ENCODE measurements at regions not wholly inside any gene's neighbourhood (a gene's known extent, or its start where the extent isn't known, plus 50 kb on each side); places are given as distances from the start of the nearest gene placed in this dataset.
"Not testable (repeated sequence)": the region's sequence is repeated elsewhere in the genome, so short reads cannot be mapped to it uniquely, and the experiment has no call there.

GRCh38 chrX:131831185-131831520 lies 191.9 kb upstream of the STK26 start:
- DNase-seq, result no peak

GRCh38 chrX:131836161-131836560 lies 186.9 kb upstream of the STK26 start:
- no peak for DNase-seq

GRCh38 chrX:131837325-131837724 lies 185.8 kb upstream of the STK26 start:
- no peak for DNase-seq

- DNase-seq, result no peak
Measured at GRCh38 chrX:131840799-131841495, 182.2 kb upstream of the STK26 start.

- peak; percentile 2 for DNase-seq
Measured at GRCh38 chrX:131841496-131842437, 181.3 kb upstream of the STK26 start.

GRCh38 chrX:131843987-131844386 lies 179.1 kb upstream of the STK26 start:
- no peak for DNase-seq

- no peak for DNase-seq
Measured at GRCh38 chrX:131845201-131845600, 177.9 kb upstream of the STK26 start.

- no peak for DNase-seq
Measured at GRCh38 chrX:131845771-131846170, 177.3 kb upstream of the STK26 start.

- not testable (repeated sequence) for DNase-seq
Measured at GRCh38 chrX:131850964-131851363, 172.1 kb upstream of the STK26 start.

- no peak for DNase-seq
Measured at GRCh38 chrX:131853440-131853839, 169.7 kb upstream of the STK26 start.

- DNase-seq, result no peak
Measured at GRCh38 chrX:131854581-131854980, 168.5 kb upstream of the STK26 start.

- DNase-seq, result no peak
Measured at GRCh38 chrX:131861088-131861787, 161.9 kb upstream of the STK26 start.

GRCh38 chrX:131862321-131862720 lies 160.8 kb upstream of the STK26 start:
- DNase-seq, result no peak

- no peak for DNase-seq
Measured at GRCh38 chrX:131869182-131869581, 153.9 kb upstream of the STK26 start.

GRCh38 chrX:131874300-131874699 lies 148.8 kb upstream of the STK26 start:
- no peak for DNase-seq

- DNase-seq, result not testable (repeated sequence)
Measured at GRCh38 chrX:131875827-131876226, 147.3 kb upstream of the STK26 start.

- DNase-seq, result no peak
Measured at GRCh38 chrX:131881194-131881593, 141.9 kb upstream of the STK26 start.

- not testable (repeated sequence) for DNase-seq
Measured at GRCh38 chrX:131885042-131885441, 138.1 kb upstream of the STK26 start.

GRCh38 chrX:131893857-131894256 lies 129.2 kb upstream of the STK26 start:
- DNase-seq, result not testable (repeated sequence)

GRCh38 chrX:131894995-131895394 lies 128.1 kb upstream of the STK26 start:
- no peak for DNase-seq

GRCh38 chrX:131895807-131896206 lies 127.3 kb upstream of the STK26 start:
- no peak for DNase-seq

GRCh38 chrX:131901546-131901945 lies 121.6 kb upstream of the STK26 start:
- no peak for DNase-seq

GRCh38 chrX:131907488-131908314 lies 115.4 kb upstream of the STK26 start:
- no peak for DNase-seq
